ENCODE measurements at regions not wholly inside any gene's neighbourhood (a gene's known extent, or its start where the extent isn't known, plus 50 kb on each side); places are given as distances from the start of the nearest gene placed in this dataset.

DNA sequence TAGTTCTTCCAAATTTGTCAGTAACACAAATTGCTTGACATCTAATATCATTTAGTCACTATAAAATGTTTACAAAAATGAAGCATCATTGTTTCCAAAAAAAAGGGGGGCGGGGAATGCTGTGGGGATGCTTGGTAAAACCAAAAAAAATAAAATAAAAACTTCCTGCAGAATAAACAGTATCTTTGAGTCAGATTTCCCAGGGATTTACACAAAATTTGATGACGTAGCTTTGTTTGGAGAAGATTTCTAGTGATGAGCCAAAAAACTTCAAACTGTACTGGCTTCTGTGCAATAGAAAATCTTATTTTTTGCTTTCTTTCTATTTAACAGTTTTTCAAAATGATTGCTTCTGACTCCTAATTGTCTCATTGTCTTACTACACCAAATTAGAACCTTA is 80.0 kb downstream of the MZT1 start:
- in situ Hi-C loops (cut with MboI) (no loop called here), intact Hi-C loops (cut with micrococcal nuclease; ENCODE audit: unreplicated experiment) (no loop called here)
- H3K27ac ChIP-seq (ENCODE audit: control insufficient read depth, insufficient read depth) = no peak overlapping the region
- FAIRE-seq = no peak
- WGBS (ENCODE audit: insufficient coverage, insufficient replicate concordance, low lambda C conversion rate, missing lambda C conversion rate) = 38% methylated on average over 2 of the region's 2 CpGs
- ChIA-PET RAD21 (ENCODE audit: unreplicated experiment) (no interaction called here), SMC1A (ENCODE audit: uncharacterized antibody, unreplicated experiment) (no interaction called here), CTCF (no interaction called here), POLR2A (no interaction called here)
- H3K4me3 ChIP-seq = no peak overlapping the region
- no TSS peak for BruUV-seq (replicated peaks)
- no peak for DNase-seq (ENCODE audit: low read depth, low spot score)
- no peak for ATAC-seq
- H3K79me2 ChIP-seq (ENCODE audit: control insufficient read depth, insufficient read depth, low read length) = no peaks in the 10 kb centered on the region
- TF ChIP-seq NR2C1 (IDR thresholded peaks at IDR 0.05) = no peak
- TF ChIP-seq, protein P1, sequence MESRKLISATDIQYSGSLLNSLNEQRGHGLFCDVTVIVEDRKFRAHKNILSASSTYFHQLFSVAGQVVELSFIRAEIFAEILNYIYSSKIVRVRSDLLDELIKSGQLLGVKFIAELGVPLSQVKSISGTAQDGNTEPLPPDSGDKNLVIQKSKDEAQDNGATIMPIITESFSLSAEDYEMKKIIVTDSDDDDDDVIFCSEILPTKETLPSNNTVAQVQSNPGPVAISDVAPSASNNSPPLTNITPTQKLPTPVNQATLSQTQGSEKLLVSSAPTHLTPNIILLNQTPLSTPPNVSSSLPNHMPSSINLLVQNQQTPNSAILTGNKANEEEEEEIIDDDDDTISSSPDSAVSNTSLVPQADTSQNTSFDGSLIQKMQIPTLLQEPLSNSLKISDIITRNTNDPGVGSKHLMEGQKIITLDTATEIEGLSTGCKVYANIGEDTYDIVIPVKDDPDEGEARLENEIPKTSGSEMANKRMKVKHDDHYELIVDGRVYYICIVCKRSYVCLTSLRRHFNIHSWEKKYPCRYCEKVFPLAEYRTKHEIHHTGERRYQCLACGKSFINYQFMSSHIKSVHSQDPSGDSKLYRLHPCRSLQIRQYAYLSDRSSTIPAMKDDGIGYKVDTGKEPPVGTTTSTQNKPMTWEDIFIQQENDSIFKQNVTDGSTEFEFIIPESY (IDR thresholded peaks at IDR 0.05) = no peak
- TF ChIP-seq, protein P2, sequence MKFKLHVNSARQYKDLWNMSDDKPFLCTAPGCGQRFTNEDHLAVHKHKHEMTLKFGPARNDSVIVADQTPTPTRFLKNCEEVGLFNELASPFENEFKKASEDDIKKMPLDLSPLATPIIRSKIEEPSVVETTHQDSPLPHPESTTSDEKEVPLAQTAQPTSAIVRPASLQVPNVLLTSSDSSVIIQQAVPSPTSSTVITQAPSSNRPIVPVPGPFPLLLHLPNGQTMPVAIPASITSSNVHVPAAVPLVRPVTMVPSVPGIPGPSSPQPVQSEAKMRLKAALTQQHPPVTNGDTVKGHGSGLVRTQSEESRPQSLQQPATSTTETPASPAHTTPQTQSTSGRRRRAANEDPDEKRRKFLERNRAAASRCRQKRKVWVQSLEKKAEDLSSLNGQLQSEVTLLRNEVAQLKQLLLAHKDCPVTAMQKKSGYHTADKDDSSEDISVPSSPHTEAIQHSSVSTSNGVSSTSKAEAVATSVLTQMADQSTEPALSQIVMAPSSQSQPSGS (IDR thresholded peaks at IDR 0.05; ENCODE audit: low read length) = no peak
- TF ChIP-seq, protein P3, sequence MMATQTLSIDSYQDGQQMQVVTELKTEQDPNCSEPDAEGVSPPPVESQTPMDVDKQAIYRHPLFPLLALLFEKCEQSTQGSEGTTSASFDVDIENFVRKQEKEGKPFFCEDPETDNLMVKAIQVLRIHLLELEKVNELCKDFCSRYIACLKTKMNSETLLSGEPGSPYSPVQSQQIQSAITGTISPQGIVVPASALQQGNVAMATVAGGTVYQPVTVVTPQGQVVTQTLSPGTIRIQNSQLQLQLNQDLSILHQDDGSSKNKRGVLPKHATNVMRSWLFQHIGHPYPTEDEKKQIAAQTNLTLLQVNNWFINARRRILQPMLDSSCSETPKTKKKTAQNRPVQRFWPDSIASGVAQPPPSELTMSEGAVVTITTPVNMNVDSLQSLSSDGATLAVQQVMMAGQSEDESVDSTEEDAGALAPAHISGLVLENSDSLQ (IDR thresholded peaks at IDR 0.05) = no peak
- TF ChIP-seq RAD21 (IDR thresholded peaks at IDR 0.05; ENCODE audit: insufficient read depth, low read depth, low read length) = no peak
- no peak for TF ChIP-seq RUNX3 (IDR thresholded peaks at IDR 0.05; ENCODE audit: low read length)
- no peak for TF ChIP-seq ZSCAN29 (IDR thresholded peaks at IDR 0.05)
- no peaks in the 10 kb centered on the region for H3K27me3 ChIP-seq (replicated peaks in 1 of 2; ENCODE audit: control insufficient read depth in 2 of 2, insufficient read depth in 2 of 2, low read length in 1 of 2)
- no peaks in the 10 kb centered on the region for H3K36me3 ChIP-seq (ENCODE audit: control insufficient read depth in 2 of 2, insufficient read depth in 2 of 2, low read length in 1 of 2)
- no peak overlapping the region for H3K4me2 ChIP-seq (ENCODE audit: control insufficient read depth, insufficient read depth)
- H3K9ac ChIP-seq (ENCODE audit: control insufficient read depth, insufficient read depth, low read length) = no peak overlapping the region
- no peak overlapping the region for H2AFZ ChIP-seq (ENCODE audit: control insufficient read depth, low read depth, low read length)
- H3K9me3 ChIP-seq (replicated peaks; ENCODE audit: control insufficient read depth, insufficient read depth, low read length) = no peaks in the 10 kb centered on the region
- no peaks in the 10 kb centered on the region for H3K4me1 ChIP-seq (ENCODE audit: control insufficient read depth, insufficient read depth, low read length)
- no peaks in the 10 kb centered on the region for H4K20me1 ChIP-seq (ENCODE audit: control insufficient read depth, insufficient read depth)
